Tibial nerve (tissue), 4 donors: ENCODE measurements at regions not wholly inside any gene's neighbourhood (a gene's known extent, or its start where the extent isn't known, plus 50 kb on each side); places are given as distances from the start of the nearest gene placed in this dataset.

Experiments used
- DNase-seq, 2 donors: peaks; one replicate each; pipeline ENCODE4 v3.0.0-alpha.2; 2019; ENCODE audit warnings: low spot score in 2 of 2
- H3K27ac ChIP-seq, 4 donors: fragments of 200-600 bp; sonication (generic) in 3 of 4; one replicate each; pipeline ENCODE4 v1.5.1; 2017 to 2019; ENCODE audit warnings: mild to moderate bottlenecking in 1 of 4
- H3K27me3 ChIP-seq, 2 donors: fragments of 200-600 bp; sonication (generic) in 1 of 2; one replicate each; pipeline versions ENCODE4 v1.5.1 to v1.6.0; 2017 to 2019
- H3K36me3 ChIP-seq, 3 donors: fragments of 200-600 bp; sonication (generic); one replicate each; pipeline ENCODE4 v1.5.1; 2018 to 2019
- H3K4me1 ChIP-seq, 4 donors: fragments of 200-600 bp; sonication (generic) in 3 of 4; one replicate each; pipeline ENCODE4 v1.5.1; 2017 to 2019
- H3K4me3 ChIP-seq, 4 donors: fragments of 200-600 bp; sonication (generic) in 3 of 4; one replicate each; pipeline ENCODE4 v1.5.1; 2017 to 2019; ENCODE audit warnings: mild to moderate bottlenecking in 1 of 4, moderate library complexity in 1 of 4
- H3K9me3 ChIP-seq, 4 donors: fragments of 200-600 bp; sonication (generic) in 3 of 4; one replicate each; pipeline ENCODE4 v1.5.1; 2017 to 2019
- EP300 ChIP-seq, 2 donors: sonication (generic); formaldehyde crosslinking; IDR thresholded peaks; one replicate each; pipeline ENCODE4 v1.6.1; 2017; ENCODE audit warnings: antibody characterized with exemption in 2 of 2, mild to moderate bottlenecking in 1 of 2
- POLR2A ChIP-seq, 2 donors: fragments of 450-650 bp; IDR thresholded peaks; one replicate each; pipeline ENCODE4 v1.6.1; 2017; ENCODE audit warnings: antibody characterized with exemption in 2 of 2, mild to moderate bottlenecking in 2 of 2, moderate library complexity in 2 of 2
- WGBS, 2 donors: methylation state at CpG; one replicate each; pipeline ENCODE4 v1.1.5; 2018; 5-methylcytosine and 5-hydroxymethylcytosine counted together
- TF ChIP-seq, protein P1 (sequence below), 5 experiments: fragments of 200-600 bp in 3 of 5; fragments of 450-650 bp in 2 of 5; sonication (generic) in 3 of 5; IDR thresholded peaks; one replicate each; pipeline ENCODE4 v1.5.1; 2016 to 2019; ENCODE audit warnings: antibody characterized with exemption in 5 of 5, mild to moderate bottlenecking in 3 of 5, moderate library complexity in 2 of 5

- Histone ChIP-seq H3K4me1 (no peaks in the 10 kb centered on the region), H3K36me3 (no peaks in the 10 kb centered on the region), H3K4me3 (no peak overlapping the region), H3K9me3 (peaks cover 0 to 3% (median 0%) of the 10 kb centered on the region in 4 donors), H3K27me3 (no peaks in the 10 kb centered on the region), H3K27ac (no peak overlapping the region)
- TF ChIP-seq, protein P1, sequence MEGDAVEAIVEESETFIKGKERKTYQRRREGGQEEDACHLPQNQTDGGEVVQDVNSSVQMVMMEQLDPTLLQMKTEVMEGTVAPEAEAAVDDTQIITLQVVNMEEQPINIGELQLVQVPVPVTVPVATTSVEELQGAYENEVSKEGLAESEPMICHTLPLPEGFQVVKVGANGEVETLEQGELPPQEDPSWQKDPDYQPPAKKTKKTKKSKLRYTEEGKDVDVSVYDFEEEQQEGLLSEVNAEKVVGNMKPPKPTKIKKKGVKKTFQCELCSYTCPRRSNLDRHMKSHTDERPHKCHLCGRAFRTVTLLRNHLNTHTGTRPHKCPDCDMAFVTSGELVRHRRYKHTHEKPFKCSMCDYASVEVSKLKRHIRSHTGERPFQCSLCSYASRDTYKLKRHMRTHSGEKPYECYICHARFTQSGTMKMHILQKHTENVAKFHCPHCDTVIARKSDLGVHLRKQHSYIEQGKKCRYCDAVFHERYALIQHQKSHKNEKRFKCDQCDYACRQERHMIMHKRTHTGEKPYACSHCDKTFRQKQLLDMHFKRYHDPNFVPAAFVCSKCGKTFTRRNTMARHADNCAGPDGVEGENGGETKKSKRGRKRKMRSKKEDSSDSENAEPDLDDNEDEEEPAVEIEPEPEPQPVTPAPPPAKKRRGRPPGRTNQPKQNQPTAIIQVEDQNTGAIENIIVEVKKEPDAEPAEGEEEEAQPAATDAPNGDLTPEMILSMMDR (IDR thresholded peaks at IDR 0.05), result no peak
- TF ChIP-seq POLR2A (IDR thresholded peaks at IDR 0.05) (no peak), EP300 (IDR thresholded peaks at IDR 0.05) (no peak)
- no peak for DNase-seq
- WGBS, 2 donors, result 92 to 93% methylated on average over 8 of the region's 8 CpGs
These were observed 119.0 kb downstream of the RPIA start for GRCh38 chr2:88810488-88810887.

DNA sequence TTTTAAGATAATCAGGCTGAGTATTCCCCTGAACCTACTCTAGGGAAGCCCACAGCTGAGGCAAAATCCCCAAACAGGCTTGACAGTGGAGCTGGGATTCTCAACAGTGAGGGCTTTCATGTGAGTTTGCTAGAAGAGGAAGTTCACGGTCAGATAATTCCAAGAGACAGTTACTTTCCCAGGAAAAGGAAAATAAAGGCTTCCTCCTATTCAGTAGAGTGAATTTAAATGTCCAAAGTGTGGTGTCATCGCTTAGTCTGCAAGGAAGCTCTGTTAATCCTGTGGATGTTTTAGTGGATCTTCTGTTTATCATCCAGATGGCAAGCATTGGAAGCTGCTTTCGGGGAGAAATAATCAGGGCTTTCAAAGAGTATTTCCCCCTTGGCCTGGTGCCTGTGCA, 119.8 kb downstream of the RPIA start:
- H3K9me3 ChIP-seq, result peaks cover 0 to 10% (median 0%) of the 10 kb centered on the region in 4 donors
- TF ChIP-seq, protein P1 (IDR thresholded peaks at IDR 0.05), result no peak
- TF ChIP-seq POLR2A (IDR thresholded peaks at IDR 0.05) (no peak), EP300 (IDR thresholded peaks at IDR 0.05) (no peak)
- H3K36me3 ChIP-seq, result no peaks in the 10 kb centered on the region
- no peak overlapping the region for H3K27ac ChIP-seq
- WGBS, 2 donors, result 47 to 52% methylated on average over 3 of the region's 3 CpGs
- no peaks in the 10 kb centered on the region for H3K27me3 ChIP-seq
- no peaks in the 10 kb centered on the region for H3K4me1 ChIP-seq
- no peak for DNase-seq
- no peak overlapping the region for H3K4me3 ChIP-seq

GRCh38 chr2:88811681-88812080, 120.2 kb downstream of the RPIA start:
- H3K27me3 ChIP-seq, result no peaks in the 10 kb centered on the region
- WGBS, 2 donors, result 76 to 79% methylated on average over 8 of the region's 8 CpGs
- H3K27ac ChIP-seq, result no peak overlapping the region
- peaks cover 0 to 11% (median 0%) of the 10 kb centered on the region in 4 donors for H3K9me3 ChIP-seq
- no peak overlapping the region for H3K4me3 ChIP-seq
- H3K4me1 ChIP-seq, result no peaks in the 10 kb centered on the region
- no peak for TF ChIP-seq POLR2A (IDR thresholded peaks at IDR 0.05)
- no peak for TF ChIP-seq EP300 (IDR thresholded peaks at IDR 0.05)
- TF ChIP-seq, protein P1 (IDR thresholded peaks at IDR 0.05), result no peak
- no peak for DNase-seq
- no peaks in the 10 kb centered on the region for H3K36me3 ChIP-seq

DNA sequence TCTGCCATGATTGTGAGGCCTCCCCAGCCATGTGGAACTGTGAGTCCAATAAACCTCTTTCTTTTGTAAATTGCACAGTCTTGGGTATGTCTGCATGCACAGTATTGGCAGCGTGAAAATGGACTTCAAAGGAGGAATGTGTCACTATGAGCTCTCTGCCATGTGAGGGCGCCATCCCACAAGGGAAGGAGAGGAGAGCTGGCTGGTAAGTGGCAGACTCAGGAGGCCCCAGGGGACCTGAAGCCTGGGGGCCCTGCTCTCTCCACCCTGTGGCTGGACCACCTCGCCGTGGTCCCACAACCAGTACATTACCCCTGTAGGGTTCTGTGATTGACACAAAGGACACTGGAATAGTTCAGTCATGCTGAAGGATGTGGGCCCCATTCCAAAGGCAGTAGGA, 122.1 kb downstream of the RPIA start:
- H3K4me1 ChIP-seq, result no peaks in the 10 kb centered on the region
- no peaks in the 10 kb centered on the region for H3K27me3 ChIP-seq
- TF ChIP-seq POLR2A (IDR thresholded peaks at IDR 0.05), result no peak
- no peak for TF ChIP-seq EP300 (IDR thresholded peaks at IDR 0.05)
- TF ChIP-seq, protein P1 (IDR thresholded peaks at IDR 0.05), result no peak
- DNase-seq, result no peak
- no peaks in the 10 kb centered on the region for H3K36me3 ChIP-seq
- no peak overlapping the region for H3K27ac ChIP-seq
- H3K4me3 ChIP-seq, result no peak overlapping the region
- peaks cover 0 to 11% (median 0%) of the 10 kb centered on the region in 4 donors for H3K9me3 ChIP-seq
- 71 to 74% methylated on average over 4 of the region's 4 CpGs for WGBS, 2 donors

DNA sequence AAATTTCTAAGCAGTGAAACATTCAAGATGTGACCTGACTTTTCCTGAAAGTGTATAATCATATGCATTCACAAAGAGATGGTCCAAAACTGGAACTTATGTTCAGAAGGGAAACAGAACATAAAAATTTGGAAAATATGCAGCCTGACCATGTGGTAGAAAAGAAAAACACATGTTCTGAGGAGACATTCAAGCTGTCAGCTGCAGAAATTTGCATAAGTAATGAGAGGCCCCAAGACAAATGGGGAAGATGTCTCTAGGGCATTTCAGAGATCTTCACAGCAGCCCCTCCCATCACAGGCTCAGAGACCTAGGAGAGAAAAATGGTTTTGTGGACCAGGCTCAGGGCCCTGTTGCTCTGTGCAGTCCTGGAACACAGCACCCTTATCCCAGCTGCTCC, 123.8 kb downstream of the RPIA start:
- no peak for TF ChIP-seq POLR2A (IDR thresholded peaks at IDR 0.05)
- TF ChIP-seq, protein P1 (IDR thresholded peaks at IDR 0.05), result no peak
- no peak for TF ChIP-seq EP300 (IDR thresholded peaks at IDR 0.05)
- Histone ChIP-seq H3K27ac (no peak overlapping the region), H3K4me1 (no peaks in the 10 kb centered on the region), H3K4me3 (no peak overlapping the region), H3K36me3 (no peaks in the 10 kb centered on the region), H3K27me3 (no peaks in the 10 kb centered on the region), H3K9me3 (peaks cover 0 to 11% (median 0%) of the 10 kb centered on the region in 4 donors)
- no peak for DNase-seq
